HG03457 (cell line): ENCODE measurements at regions not wholly inside any gene's neighbourhood (a gene's known extent, or its start where the extent isn't known, plus 50 kb on each side); places are given as distances from the start of the nearest gene placed in this dataset.

ENCODE experiments used
- ATAC-seq: cut with Tn5 transposase; IDR thresholded peaks from one replicate; pipeline ENCODE4 v1.9.1; 2021; ENCODE audit warnings: moderate number of reproducible peaks; ENCODE audit not compliant: unreplicated experiment

GRCh38 chr5:29779141-29779540, 1414.3 kb upstream of the CDH6 start:
- ATAC-seq, result no peak

GRCh38 chr5:29777373-29777772, 1416.1 kb upstream of the CDH6 start:
- no peak for ATAC-seq

- ATAC-seq, result no peak
These were observed 1422.5 kb upstream of the CDH6 start for GRCh38 chr5:29770936-29771335.

GRCh38 chr5:29769474-29769873, 1424.0 kb upstream of the CDH6 start:
- ATAC-seq, result no peak

GRCh38 chr5:29758986-29759421, 1434.5 kb upstream of the CDH6 start:
- no peak for ATAC-seq

GRCh38 chr5:29750453-29750852, 1443.0 kb upstream of the CDH6 start:
- ATAC-seq, result no peak

GRCh38 chr5:29744618-29745017, 1448.9 kb upstream of the CDH6 start:
- ATAC-seq, result no peak

- ATAC-seq, result no peak
These were observed 1472.5 kb upstream of the CDH6 start for GRCh38 chr5:29720954-29721353.

- no peak for ATAC-seq
These were observed 1474.3 kb upstream of the CDH6 start for GRCh38 chr5:29719171-29719570.

GRCh38 chr5:29715167-29715566, 1478.3 kb upstream of the CDH6 start:
- ATAC-seq, result no peak

- no peak for ATAC-seq
These were observed 1490.6 kb upstream of the CDH6 start for GRCh38 chr5:29702875-29703274.

GRCh38 chr5:29701600-29701999, 1491.9 kb upstream of the CDH6 start:
- no peak for ATAC-seq

GRCh38 chr5:29697785-29698414, 1495.6 kb upstream of the CDH6 start:
- ATAC-seq, result no peak

GRCh38 chr5:29697278-29697677, 1496.2 kb upstream of the CDH6 start:
- no peak for ATAC-seq

GRCh38 chr5:29672678-29673077, 1520.8 kb upstream of the CDH6 start:
- ATAC-seq, result no peak

- ATAC-seq, result no peak
These were observed 1530.6 kb upstream of the CDH6 start for GRCh38 chr5:29662876-29663275.

- ATAC-seq, result no peak
These were observed 1538.5 kb upstream of the CDH6 start for GRCh38 chr5:29654954-29655353.

GRCh38 chr5:29649321-29649720, 1544.2 kb upstream of the CDH6 start:
- ATAC-seq, result no peak

- ATAC-seq, result no peak
These were observed 1550.9 kb upstream of the CDH6 start for GRCh38 chr5:29642601-29643000.

GRCh38 chr5:29614206-29614605, 1579.3 kb upstream of the CDH6 start:
- ATAC-seq, result no peak

- ATAC-seq, result no peak
These were observed 1605.2 kb upstream of the CDH6 start for GRCh38 chr5:29588236-29588635.

- no peak for ATAC-seq
These were observed 1605.7 kb upstream of the CDH6 start for GRCh38 chr5:29587832-29588231.

GRCh38 chr5:29568028-29568427, 1625.5 kb upstream of the CDH6 start:
- no peak for ATAC-seq
